Germinal center (tissue), 1 donor: ENCODE measurements at regions not wholly inside any gene's neighbourhood (a gene's known extent, or its start where the extent isn't known, plus 50 kb on each side); places are given as distances from the start of the nearest gene placed in this dataset.
A peak's percentile ranks its signal among the peaks of the same experiment; 100 is the strongest.

Source experiments
- DNase-seq: peaks from one replicate; pipeline ENCODE4 v3.0.0; 2012; ENCODE audit warnings: mixed read lengths, low spot score

- no peak for DNase-seq
Measured at GRCh38 chr11:123254357-123254756, 59.3 kb upstream of the CLMP start.

GRCh38 chr11:123253911-123254310 is 58.9 kb upstream of the CLMP start:
- DNase-seq: no peak

GRCh38 chr11:123253223-123253622 is 58.2 kb upstream of the CLMP start:
- no peak for DNase-seq

GRCh38 chr11:123251657-123252344 is 56.8 kb upstream of the CLMP start:
- no peak for DNase-seq

- DNase-seq: no peak
Measured at GRCh38 chr11:123250892-123251656, 56.0 kb upstream of the CLMP start.

GRCh38 chr11:123249354-123249753 is 54.3 kb upstream of the CLMP start:
- no peak for DNase-seq

GRCh38 chr11:123247813-123248379 is 52.8 kb upstream of the CLMP start:
- DNase-seq: no peak

- no peak for DNase-seq
Measured at GRCh38 chr11:123247496-123247799, 52.4 kb upstream of the CLMP start.

- DNase-seq: peak; percentile 74
Measured at GRCh38 chr11:123246749-123247495, 51.9 kb upstream of the CLMP start.

- no peak for DNase-seq
Measured at GRCh38 chr11:123245567-123245966, 50.5 kb upstream of the CLMP start.
